Stimulated activated CD8-positive, alpha-beta memory T cell treated with anti-CD3 and anti-CD28 coated beads, Interleukin-15, amount 100 ng/mL, for 4 hours (primary cell): ENCODE measurements at regions not wholly inside any gene's neighbourhood (a gene's known extent, or its start where the extent isn't known, plus 50 kb on each side); places are given as distances from the start of the nearest gene placed in this dataset.
A peak's percentile ranks its signal among the peaks of the same experiment; 100 is the strongest.
"Not testable (repeated sequence)": the region's sequence is repeated elsewhere in the genome, so short reads cannot be mapped to it uniquely, and the experiment has no call there.

ENCODE experiments used
- DNase-seq, 2 donors: peaks; one replicate each; pipeline ENCODE4 v3.0.0-alpha.2; 2020; ENCODE audit warnings: low read depth in 2 of 2

DNA sequence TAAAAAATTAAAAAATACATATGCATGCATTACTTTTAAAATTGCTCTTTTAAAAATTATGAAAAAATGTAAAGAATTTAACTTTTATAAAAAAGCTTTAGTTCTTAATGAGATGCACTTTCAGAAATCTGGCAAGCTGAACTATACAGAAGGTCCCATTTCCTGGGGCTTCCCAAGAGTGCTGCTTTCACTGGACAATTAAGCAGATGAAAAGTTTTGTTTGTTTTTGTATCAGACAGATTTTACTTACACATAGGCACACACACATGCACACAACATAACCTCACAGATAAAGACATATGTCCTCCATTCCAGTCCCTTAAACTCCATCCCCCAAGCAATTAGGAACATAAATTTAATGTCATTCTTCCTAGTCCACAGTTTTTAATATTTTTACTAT, 402.3 kb upstream of the ASIC2 start:
- DNase-seq = no peak

DNA sequence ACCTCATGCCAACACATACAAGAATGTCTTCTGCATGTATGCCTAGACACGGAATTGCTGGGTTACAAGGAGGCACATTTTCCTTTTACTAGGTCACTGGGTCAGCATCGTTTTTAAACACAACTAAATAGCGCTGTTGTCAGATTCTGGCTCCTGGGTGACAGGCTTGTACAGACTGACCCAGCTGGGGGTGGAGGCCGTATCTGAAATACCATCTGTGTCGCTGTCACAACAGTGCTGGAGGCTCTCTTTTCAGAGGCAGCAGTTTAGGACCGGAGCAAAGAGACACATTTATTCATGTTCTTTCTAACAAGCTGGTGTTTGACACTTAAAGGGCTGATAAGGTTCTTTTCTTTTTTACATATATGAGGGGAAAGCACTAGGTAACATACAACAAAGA, 403.0 kb upstream of the ASIC2 start:
- DNase-seq = no peak

DNA sequence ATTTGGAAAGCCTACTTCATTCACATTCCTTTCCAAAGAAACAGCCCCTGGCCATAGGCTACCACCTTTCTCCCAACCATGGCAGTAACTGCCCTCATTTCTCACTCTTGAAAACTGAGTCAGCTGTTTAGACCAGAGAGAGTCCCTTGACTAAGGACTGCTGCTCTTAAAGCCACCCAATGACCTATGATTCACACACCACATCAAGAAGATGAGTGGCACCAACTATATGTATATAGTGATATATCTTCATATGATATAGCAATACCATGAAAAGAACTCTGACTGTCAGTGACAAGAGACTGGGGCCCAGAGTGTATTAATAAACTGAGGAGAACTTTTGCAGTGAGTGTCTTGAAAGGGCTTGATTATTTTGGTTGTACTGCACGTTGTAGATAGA, 404.5 kb upstream of the ASIC2 start:
- DNase-seq = no peak

DNA sequence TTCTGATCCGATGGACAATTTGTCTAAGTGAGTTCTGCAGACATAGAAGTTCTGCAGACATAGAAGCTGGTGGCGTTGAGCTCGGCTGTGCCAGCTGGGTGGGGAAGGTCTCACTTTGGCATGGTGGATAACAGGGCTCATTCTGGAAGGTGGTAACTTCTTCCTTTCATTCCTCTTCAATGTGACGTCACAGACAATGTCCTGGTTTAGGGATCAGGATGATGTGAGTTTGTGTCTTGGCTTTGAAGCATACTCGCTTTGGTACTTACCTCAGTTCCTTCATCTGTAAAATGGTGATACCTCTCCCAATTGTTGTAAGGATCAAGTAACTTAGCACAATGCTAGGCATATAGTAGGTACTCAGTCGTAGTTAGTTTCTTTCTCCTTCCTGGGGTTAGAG, 408.8 kb upstream of the ASIC2 start:
- DNase-seq = no peak

DNA sequence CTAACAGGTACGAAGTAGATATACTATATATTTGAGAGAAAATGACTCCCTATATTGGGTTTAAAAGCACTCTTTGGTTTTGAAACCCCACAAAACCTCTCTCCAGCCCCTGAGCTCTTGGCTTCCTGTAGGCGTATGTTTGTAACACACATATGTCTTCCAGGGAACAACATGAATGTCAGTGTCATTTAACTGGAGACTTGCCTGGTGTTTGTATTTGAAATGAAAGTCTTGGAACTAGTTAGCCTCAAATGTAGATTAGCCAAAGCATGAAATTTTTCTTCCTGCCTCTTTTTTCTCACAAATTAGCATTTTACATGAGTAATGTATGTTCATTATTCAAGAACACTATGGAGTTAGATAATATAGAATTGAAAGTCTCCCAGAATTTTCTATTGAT, 411.8 kb upstream of the ASIC2 start:
- DNase-seq = no peak

DNA sequence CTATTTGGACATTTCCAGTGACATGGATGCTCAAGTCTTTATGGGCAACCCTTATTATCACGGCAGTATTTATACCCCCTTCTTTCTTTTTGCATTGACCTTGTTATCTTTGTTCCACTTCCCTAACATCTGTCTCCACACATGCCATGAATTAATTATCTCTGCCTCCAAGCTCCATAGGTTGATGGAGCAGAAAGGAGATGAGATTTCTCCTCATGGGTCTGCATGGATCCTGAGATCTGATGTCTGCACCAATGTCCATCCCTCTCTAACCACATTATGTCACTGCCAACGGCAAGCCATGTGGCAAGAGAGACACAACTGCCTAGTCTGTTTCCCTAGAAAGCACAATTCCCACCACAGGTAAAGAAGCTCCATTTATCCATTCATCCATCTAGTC, 416.8 kb upstream of the ASIC2 start:
- no peak for DNase-seq

DNA sequence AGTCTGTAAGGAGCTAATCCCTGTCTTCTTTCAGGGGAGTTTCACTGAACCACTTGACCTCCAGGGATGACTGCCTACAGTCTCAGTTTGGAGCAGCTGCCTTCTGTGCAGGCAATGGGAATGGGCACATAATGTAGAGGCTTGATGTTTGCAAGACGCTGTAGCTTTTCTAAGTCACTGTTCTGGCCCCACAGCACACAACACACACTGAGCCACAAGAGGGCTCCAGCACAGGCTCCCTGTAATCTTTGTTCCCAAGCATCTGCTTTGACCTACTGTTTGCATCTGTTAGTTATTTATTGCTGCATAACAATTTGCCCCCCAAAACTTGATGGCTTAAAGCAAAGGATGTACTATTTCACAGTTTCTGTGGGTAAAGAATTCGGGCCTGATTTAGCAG, 419.0 kb upstream of the ASIC2 start:
- DNase-seq = no peak

DNA sequence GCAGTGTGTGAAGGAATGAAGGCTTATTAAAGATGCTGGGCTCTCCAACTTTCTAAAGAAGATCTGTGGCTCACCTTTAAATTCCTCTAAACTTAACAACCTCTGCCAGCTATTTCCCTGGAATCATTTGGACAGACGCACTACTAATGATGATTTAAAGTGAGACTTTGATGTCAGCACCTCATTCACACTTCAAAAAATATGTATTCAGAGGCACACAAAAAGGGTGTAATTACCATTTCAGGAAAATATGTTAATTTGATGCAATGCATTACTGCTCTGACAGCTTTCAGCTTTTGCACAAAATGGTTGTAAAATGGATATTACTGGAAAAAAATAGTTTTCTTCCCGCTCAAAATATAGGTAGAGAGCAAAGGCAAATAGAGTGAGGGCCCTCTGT, 423.9 kb upstream of the ASIC2 start:
- no peak for DNase-seq

DNA sequence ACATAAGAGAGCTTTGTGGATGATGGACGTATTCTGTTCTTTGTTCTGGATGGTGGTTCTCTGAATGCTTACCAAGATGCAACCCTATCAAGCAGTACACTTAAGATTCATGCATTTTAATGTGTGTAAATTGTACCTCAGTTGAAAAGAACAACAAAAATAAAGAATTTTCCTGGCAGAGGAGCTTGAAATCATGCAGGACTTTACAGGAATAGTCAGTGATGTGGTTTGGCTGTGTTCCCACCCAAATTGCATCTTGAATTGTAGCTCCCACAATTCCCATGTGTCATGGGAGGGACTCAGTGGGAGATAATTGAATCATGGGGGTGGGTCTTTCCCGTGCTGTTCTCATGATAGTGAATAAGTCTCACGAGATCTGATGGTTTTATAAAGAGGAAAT, 430.6 kb upstream of the ASIC2 start:
- DNase-seq = not testable (repeated sequence)

DNA sequence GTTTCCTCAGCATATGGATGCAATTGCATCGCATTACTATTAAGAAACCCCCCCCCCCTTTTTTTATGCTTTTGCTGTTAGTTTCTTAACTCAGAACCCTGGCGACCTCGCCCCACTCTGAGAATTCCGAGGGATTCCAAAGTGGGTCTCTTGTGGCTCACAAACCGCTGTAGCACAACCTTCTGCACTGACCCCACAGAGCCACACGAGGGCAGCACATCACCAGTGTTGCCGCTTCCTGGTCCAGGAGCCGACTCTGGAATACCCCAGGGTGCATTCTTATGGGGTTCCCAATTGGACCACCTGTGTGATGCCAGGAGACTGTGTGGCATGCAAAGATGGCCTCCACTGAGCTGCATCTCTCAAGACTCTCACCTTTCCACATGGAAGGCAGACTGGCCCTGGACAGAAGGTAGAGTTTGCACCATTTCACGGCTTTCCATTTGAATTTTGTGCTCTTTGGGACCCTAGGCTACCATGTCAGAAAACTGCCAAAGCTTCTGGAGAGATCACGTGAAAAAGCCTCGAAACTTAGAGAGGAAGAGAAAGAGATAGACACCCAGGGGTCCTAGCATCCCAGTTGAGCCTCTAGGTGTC, 432.7 kb upstream of the ASIC2 start:
- DNase-seq = no peak

DNA sequence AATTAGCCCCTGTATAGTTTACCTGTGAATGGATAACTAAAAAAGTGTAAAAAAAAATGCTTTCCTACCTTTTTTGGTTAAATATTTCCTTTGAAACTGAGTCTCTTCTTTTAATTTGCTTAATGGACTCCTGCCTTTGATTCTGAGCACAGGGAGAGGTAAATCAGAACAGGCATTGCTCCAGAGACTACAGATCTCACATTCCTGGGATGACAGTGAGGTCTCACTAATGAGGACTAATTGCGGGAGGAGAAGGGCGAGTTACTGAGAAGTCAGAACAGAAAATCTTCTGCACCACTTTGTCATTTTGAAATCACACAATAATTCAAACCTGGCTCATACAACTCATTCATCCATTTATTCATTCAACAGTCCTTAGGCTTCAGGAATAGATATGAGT, 437.0 kb upstream of the ASIC2 start:
- no peak for DNase-seq

DNA sequence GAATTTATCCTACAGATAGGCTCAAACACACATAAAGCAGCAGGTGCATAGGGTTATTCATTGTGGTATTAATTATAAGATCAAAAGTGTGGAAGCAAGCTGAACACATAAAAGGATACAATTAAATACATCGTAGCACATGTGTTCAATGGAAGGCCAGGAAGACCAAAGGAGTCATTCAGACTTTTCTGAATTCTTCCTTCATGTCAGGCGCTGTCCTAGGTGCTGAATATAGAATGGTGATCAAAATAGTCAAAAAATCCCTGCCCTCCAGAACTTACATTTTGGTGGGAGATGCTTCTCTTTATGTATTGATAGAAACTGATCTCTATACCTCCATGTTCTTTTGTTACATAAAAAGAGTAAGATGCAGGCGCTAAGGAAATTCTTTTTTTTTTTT, 439.0 kb upstream of the ASIC2 start:
- DNase-seq = no peak

DNA sequence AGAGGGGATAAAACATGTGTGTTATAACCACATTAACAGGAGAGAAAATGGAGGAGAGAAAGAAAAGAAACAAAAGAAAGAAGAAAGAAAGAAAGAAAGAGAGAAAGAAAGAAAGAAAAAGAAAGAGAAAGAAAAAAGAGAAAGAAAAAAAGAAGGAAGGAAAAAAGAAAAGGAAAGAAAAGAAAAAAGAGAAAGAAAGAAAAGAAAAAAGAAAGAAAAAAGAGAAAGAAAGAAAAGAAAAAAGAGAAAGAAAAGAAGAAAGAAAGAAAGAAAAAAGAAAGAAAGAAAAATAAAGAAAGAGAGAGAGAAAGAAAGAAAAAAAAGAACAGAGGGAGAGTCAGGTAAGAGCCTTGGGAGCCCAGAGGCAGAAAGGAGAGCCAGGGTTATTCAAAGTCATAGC, 446.6 kb upstream of the ASIC2 start:
- DNase-seq = no peak

DNA sequence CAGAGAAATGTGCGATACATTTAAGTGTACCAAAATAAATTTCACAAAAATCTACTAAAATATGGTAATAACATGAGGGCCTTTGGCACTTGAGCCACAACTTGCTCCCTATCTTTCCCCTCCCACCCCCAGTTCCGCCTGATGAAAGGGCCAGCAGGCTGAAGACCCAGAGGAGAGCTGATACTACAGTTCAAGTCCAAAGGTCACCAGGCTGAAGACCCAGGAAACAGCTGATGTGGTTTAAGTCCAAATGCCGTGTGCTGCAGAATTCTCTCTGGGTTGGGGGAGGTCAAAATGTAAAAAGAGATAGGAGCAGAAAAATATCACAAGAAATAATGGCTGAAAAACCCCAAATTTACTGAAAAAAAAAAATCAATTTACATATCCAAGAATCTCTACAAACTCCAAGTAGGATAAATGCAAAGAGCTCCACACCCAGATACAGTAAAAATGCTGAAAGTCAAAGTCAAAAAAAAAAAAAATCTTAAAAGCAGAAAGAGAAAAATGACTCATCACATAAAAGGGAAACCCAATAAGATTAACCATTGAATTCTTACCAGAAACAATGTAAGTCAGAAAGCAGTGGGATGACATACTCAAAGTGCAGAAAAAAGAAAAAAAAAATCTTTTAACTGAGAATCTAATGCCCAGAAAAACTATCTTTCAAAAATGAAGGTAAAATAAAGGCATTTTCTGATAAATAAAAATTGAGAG, 452.1 kb upstream of the ASIC2 start:
- DNase-seq = no peak

DNA sequence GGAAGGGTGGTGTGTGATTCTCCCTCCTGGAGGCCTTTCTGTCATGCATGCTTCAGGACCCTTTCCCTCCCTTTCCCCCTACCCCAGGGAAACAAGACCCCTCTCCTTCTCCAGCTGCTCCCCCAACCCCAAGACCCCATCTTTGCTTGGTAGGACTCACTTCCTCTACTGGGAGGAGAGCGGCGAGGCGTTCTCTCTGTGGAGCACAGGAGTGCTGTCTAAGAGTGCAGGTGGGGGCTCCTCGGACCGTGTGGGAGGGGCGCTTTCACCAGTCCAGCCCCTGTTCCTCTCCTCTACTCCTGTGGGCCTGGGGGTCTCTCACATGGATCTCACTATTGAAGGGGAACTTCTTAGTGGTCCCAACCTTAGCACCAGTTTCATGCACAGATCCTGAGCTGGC, 456.1 kb upstream of the ASIC2 start:
- no peak for DNase-seq

DNA sequence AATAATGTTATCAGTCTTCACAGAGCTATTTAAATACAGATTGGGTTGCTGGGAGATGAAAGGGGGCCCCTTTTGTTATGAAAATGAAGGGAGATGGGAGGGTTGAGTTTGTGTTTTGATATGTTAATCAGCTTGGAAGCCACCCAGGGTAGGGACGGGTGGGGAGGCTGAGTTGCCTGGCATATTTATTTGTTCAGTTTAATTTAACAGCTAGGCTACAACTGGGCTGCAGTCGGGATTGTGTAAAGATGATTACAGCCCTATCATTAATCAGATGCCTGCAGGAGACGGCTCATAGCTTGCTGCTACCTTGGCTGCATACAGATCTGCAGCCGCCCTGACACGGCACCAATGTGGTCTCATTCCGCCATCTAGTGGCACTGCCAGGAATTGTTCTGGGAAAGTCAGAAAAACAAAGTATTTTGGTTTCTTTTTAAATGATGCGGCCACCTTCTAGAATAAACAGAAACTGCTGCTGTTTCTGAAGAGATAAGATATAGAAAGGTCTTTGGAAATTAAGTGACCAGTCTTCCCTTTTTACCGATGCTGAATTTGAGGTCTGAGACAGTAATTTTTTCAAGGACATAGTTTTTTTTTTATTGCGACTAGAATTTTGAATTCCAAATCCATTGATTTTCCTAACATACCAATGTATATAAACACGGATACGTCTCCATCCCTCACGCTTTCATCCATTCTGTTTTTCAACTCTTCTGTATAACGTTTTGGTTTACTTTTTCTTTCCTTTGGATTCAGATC, 458.0 kb upstream of the ASIC2 start:
- DNase-seq = peak; percentile 15 to 27

DNA sequence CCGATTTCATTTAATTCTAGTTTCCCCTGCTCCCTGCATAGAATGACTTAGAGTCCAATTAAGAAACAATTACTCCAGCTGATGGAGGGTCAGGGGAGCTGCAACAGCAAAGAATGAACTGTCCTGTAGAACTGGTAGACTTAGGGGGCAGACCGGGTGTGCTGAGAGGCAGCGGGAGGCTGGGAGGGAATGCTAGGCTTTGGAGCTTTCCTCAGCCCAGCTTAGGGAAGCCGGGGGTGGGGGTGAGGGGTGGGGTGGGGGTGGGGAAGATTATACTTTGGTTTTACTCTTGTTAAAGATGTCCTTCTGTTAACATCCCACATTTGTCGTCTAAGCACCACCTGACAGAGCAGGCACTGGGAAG, 458.6 kb upstream of the ASIC2 start:
- no peak for DNase-seq

DNA sequence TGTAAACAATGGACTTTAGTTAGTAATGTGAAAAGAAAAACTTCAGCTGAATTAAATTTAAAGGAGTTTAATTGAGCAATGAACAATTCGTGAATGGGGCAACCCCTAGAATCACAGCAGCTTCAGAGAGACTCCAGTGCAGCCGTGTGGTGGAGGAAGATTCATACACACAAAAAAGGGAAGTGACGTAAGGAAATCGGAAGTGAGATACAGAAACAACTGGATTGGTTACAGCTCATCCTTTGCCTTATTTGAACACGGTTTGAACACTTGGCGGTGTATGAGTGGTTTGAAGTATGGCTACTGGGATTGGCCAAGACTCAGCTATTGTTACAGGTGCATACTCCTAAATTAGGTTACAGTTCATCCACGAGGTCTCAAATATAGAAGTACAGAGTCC, 460.4 kb upstream of the ASIC2 start:
- no peak for DNase-seq

DNA sequence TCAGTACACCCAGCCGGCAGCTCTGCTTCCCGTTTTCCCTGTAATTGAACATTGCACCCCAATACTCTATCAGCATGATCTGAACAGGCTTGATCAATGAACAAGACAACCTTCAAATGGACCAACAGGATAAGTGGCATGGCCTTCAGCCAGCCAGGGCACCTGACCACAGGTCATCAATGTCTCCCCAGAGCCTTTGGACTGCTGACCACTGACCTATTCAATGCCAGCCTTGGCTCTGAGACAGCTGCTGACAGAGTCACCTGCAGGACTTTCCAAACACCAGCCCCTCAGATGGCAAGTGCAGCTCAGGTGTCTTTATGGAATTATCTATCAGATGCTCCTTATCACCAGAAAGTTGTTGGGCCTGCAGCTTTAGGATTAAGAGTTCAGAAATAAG, 462.9 kb upstream of the ASIC2 start:
- DNase-seq = no peak

DNA sequence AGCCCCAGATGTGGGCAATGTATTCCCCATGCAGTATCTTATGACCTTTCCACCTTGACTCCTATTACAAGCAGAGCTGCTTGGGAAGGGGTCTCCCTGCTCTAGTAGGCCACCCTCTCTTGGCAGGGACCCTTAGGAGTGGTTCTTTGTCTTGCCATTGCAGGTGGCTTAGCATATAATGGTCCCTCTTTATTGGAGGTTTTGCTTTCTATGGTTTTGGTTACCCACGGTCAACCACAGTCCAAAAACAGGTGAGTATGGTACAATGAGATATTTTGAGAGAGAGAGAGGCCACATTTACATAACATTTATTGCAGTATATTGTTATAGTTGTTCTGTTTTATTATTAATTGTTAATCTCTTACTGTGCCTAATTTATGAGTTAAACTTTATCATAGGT, 472.8 kb upstream of the ASIC2 start:
- no peak for DNase-seq

DNA sequence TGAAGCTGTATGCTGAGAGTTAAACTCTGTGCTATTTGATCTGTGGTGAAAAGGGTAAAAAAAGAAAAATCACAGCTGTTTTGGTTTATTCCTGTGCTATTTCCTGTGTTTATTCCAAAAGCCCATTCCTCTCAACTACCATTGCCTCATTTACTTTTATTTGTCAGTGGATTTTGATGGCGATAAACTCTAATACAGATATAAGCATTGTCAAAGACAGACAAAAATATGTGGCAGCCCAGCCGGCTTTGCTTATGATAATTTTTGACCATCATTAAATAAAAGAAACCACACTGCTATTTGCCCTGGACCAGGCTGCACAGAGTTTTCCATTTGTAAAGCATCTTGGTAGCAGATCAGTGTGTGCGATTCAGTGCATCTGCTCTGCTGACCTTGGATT, 473.6 kb upstream of the ASIC2 start:
- no peak for DNase-seq

DNA sequence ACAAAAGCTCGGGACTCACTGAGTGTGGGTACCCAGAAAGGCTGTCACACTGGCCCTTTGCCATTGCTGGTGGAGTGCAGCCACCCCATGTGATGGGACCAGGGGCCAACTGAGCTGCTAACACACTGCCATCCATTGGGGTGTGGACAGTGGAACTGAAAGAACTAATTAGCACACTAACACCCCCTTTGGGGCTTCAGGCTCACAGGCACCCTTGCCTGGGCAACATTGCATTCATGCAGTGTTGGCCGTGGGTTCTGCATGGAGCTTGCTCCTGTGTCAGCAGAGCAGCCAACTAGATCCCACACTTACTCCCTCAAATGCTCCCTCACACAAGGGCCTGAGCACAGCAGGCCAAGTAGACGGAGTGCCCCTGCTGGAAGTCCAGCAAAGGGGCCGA, 476.0 kb upstream of the ASIC2 start:
- DNase-seq = no peak

DNA sequence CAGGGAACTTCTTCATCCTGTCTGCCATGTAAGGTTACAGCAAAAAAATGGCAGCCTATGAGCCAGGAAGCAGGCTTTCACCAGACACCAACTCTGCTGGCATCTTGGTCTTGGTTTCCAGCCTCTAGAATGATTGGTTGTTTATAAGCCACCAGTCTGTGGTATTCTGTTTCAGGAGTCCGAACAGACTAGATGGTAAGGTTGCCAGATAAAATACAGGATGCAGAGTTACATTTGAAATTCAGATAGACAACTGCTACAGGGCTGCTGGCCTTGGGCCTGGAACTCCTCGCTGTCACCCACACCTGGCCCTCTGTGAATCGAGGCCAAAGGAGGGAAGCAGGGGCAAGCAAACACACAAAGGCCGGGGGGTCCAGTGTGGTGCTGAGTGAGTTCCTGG, 478.8 kb upstream of the CCL2 start:
- DNase-seq = no peak
